NCI-H774 (cell line): ENCODE measurements at regions not wholly inside any gene's neighbourhood (a gene's known extent, or its start where the extent isn't known, plus 50 kb on each side); places are given as distances from the start of the nearest gene placed in this dataset.
"Not testable (repeated sequence)": the region's sequence is repeated elsewhere in the genome, so short reads cannot be mapped to it uniquely, and the experiment has no call there.

ENCODE experiments used
- DNase-seq: peaks from one replicate; lab custom pipeline; 2025; lab: John Stamatoyannopoulos, UW

GRCh38 chr4:158051401-158052235, 121.2 kb downstream of the GASK1B start:
- no peak for DNase-seq

- DNase-seq = no peak
Measured at GRCh38 chr4:158050942-158051341, 121.9 kb downstream of the GASK1B start.

GRCh38 chr4:158046345-158046744, 126.5 kb downstream of the GASK1B start:
- no peak for DNase-seq

GRCh38 chr4:158043971-158044618, 128.7 kb downstream of the GASK1B start:
- no peak for DNase-seq

- no peak for DNase-seq
Measured at GRCh38 chr4:158042591-158043030, 130.2 kb downstream of the GASK1B start.

- no peak for DNase-seq
Measured at GRCh38 chr4:158038718-158039117, 134.1 kb downstream of the GASK1B start.

GRCh38 chr4:158036998-158037397, 135.8 kb downstream of the GASK1B start:
- DNase-seq = no peak

GRCh38 chr4:158035662-158036195, 137.1 kb downstream of the GASK1B start:
- DNase-seq = no peak

- no peak for DNase-seq
Measured at GRCh38 chr4:158033416-158034120, 139.3 kb downstream of the GASK1B start.

- DNase-seq = no peak
Measured at GRCh38 chr4:158032733-158033415, 140.0 kb downstream of the GASK1B start.

- not testable (repeated sequence) for DNase-seq
Measured at GRCh38 chr4:158028381-158028780, 144.4 kb downstream of the GASK1B start.

- DNase-seq = no peak
Measured at GRCh38 chr4:158025131-158025530, 147.7 kb downstream of the GASK1B start.

- no peak for DNase-seq
Measured at GRCh38 chr4:158020734-158021346, 152.0 kb downstream of the GASK1B start.

GRCh38 chr4:158020176-158020575, 152.6 kb downstream of the GASK1B start:
- no peak for DNase-seq

GRCh38 chr4:158018831-158019230, 154.0 kb downstream of the GASK1B start:
- DNase-seq = no peak

- no peak for DNase-seq
Measured at GRCh38 chr4:158018221-158018830, 154.5 kb downstream of the GASK1B start.

GRCh38 chr4:158016511-158016910, 156.3 kb downstream of the GASK1B start:
- no peak for DNase-seq

GRCh38 chr4:158015241-158015640, 157.6 kb downstream of the GASK1B start:
- no peak for DNase-seq

GRCh38 chr4:158013858-158014257, 159.0 kb downstream of the GASK1B start:
- no peak for DNase-seq

GRCh38 chr4:158010361-158010760, 162.5 kb downstream of the GASK1B start:
- DNase-seq = no peak
